HG03159 (cell line): ENCODE measurements at regions not wholly inside any gene's neighbourhood (a gene's known extent, or its start where the extent isn't known, plus 50 kb on each side); places are given as distances from the start of the nearest gene placed in this dataset.
"Not testable (repeated sequence)": the region's sequence is repeated elsewhere in the genome, so short reads cannot be mapped to it uniquely, and the experiment has no call there.

Experiments
- ATAC-seq: cut with Tn5 transposase; IDR thresholded peaks from one replicate; pipeline ENCODE4 v1.9.1; 2021; ENCODE audit warnings: mild to moderate bottlenecking, moderate library complexity; ENCODE audit not compliant: unreplicated experiment

DNA sequence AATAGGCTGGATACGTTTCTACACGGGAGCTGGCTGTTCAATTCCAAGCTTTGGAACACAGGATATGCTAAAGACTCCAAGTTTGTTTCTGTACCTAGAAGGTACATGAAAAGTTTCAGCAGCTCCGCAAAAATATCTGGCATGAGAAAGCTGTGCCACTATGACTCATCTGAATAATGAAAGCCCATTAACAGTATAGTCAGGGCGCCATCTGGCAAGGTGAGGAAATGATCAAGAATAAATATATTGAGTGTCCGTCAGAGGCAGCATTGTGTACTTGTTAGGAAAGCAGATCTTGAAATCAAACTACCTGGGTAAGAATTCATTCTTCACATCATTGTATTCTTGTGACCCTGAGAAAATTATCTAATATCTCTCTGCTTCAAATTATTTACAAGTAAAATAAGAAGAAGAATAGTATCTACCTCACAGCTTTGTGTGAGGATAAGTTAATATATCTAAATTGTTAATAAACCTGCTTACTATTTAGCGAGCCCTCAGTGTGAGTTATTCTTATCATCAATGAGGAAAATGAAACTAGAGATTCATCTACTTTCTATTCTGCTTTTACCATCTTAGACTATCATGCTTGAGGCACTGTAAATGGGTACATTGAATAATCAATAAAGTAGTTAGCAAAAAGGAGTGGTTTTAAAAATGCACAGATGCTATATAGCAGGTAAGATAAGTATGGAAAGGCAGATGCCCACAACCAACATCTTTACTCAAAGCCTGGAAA is 53.5 kb downstream of the FSCB start:
- ATAC-seq = no peak

DNA sequence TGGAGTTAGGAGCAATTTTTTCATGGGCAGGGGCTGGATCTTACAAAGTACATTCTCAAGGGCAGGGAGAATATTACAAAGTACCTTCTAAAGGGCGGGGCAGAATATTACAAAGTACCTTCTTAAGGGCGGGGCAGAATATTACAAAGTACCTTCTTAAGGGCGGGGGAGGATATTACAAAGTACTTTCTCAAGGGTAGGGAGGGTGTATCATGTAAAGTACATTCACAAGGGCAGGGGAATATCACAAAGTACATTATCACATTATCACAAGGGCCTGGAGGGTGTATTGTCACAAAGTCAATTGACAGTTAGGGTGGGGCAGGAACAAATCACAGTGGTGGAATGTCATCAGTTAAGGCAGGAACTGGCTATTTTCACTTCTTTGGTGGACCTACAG is 56.9 kb downstream of the FSCB start:
- ATAC-seq = not testable (repeated sequence)

DNA sequence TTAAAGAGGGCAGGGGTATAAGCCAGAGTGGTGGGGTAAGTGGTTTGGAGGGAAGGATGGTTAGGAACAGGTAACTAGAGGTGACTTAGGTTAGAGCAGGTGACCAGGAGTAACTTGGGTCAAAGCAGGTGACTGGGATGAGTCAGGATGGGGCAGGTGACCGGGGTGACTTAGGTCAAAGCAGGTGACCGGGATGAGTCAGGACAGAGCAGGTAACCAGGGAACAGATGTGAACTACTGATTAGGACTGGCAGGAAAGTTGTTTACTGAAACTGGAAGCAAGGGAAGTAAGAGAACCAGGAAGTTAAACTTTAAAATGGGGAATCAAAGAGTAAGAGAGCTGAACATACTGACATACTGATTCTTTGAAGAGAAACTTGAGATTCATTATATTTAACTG is 57.4 kb downstream of the FSCB start:
- ATAC-seq = no peak

DNA sequence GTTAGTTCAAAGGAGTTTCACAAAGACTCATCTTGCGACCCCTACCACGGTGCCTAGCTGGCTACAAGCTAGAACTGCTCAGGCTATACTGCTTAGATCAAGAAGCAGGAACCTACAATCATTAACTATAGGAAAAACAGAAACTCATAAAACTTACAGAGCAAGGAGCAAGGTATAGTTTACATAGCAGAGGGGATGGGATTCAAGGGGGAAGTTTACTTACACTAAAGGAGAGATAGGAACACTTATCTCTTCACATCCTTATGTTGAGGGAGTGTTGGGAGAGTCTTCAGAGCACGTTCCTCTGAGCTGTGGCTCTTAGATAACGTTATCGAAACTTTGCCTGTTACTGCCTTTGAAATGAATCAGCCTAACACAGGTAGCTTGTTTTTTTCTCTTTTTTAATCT is 58.1 kb downstream of the FSCB start:
- ATAC-seq = no peak

DNA sequence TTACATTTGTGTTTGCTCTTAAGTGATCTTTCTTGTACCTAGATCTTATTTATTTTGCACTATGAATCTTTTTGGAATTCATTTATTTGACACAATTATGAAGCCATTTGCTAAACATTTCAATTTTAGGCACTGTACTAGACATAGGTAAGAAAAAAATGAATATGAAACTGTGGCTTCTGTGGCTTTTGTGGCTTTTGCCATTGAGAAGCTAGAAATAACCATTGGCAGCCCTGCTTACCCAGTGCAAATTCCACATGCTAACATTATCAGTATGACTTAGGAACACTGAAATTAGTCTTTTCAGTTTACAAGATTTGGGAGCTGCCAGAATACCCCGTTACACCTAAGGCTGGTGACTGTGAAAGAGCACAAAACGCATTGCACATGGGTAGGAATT is 60.1 kb downstream of the FSCB start:
- no peak for ATAC-seq

DNA sequence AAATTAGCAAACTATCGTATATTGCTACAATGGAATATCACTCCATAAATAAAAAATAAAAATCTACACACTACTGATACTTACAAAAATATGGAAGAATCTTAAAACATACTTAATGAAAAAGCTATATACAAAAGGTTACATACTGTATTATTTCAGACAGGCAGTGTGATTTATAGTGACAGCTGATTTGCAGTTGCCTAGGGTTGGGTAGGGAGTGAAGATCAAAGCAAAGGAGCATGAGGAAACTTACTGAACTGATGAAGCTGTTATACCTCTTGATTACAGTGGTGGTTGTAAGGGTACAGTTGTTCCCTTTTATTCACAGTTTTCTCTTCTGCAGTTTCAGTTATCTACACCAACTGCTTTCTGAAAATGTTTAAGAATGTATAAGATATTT is 62.6 kb downstream of the FSCB start:
- no peak for ATAC-seq

DNA sequence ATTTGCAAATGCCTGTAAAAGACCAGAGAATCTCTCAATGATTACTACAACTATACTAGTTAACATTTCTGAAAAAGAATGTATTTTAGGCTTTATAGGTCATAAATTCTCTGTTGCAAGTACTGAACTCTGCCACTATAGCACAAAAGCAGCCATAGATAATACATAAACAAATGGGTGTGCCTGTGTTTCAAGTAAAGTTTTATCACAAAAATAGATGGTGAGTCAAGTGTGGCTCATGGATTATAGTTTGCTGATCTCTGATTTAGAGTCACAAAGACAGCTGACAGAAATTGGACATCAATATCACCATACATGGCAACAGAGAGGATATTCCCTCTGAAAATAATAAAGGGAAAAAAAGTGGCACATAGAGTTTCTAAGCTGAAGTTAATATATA is 68.1 kb downstream of the FSCB start:
- no peak for ATAC-seq

DNA sequence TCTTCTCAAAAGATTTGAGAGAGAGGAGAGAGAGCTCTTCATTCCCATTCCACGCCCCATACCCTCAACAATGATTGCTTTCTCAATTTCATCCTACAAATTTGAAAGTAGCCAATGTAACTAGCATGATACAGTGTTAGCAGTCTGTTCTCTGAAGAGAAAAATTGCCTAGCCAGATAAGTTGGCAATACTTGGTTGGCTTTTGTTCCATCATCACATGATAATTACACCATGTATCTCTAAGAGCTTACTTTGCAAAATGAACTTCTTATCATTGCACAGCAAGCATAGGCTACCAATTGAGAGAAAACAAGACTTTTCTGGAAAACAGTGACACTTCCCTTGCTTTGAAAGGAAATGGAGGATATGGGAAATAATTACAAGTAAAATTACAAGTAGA is 68.9 kb downstream of the FSCB start:
- ATAC-seq = no peak

DNA sequence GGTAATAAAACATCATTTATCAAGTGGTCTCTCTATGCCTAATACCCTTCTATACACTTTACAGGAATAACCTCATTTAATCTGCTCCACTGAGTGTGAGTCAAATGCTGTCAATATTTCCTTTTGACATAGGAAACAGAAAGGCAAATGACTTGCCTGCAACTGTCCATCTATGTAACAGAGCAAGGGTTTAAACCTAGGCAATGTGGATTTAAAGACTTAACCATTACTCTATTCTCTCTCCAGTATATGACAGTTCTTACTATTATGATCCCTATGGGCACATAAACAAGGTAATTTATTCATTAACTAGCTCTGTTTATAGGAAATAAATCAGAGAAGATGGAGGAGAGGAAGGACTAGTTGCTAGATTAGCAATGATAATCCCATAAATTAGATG is 70.6 kb downstream of the FSCB start:
- ATAC-seq = no peak

DNA sequence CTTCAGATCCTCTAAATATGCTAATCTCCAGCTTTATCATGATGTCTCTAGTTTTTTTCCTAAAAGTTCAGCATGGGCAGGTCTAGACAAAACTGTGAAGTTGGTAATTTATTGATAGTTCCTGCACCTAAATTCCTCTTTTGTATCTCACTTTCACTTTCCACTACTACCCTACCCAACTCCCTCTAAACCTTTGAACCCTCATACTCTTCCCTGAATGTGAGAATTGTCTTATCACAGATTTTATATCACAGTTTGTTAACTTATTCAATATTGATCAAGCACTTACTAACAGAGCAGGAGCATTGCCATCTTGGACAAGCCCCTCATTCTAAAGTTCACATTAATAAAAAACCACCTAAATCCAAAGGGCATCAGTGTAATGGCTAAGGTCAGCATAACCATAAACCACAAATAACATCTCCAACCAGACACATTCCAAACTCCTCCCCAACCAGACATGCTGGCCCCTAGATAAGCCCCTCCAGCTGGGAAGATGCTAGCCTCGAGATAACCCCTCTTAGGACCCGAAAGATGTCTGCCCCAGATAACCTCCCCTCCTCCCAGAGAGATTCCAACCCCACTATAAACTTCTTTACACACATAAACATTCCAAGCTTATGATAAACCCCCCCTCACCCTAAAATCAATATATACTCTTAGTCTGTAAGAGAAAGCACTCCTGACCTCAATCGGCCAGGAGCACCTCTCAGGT is 78.7 kb downstream of the FSCB start:
- no peak for ATAC-seq

DNA sequence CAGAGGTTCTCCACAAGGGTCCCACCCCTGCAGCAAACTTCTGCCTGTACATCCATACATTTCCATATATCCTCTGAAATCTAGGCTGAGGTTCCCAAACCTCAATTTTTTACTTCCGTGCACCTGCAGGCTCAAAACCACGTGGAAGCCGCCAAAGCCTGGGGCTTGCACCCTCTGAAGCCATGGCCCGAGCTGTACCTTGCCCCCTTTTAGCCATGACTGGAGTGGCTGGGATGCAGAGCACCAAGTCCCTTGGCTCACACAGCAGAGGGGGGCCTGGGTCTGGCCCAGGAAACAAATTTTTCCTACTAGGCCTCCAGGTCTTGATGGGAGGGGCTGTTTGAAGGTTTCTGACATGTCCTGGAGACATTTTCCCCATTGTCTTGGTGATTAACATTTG is 84.4 kb downstream of the FSCB start:
- no peak for ATAC-seq

DNA sequence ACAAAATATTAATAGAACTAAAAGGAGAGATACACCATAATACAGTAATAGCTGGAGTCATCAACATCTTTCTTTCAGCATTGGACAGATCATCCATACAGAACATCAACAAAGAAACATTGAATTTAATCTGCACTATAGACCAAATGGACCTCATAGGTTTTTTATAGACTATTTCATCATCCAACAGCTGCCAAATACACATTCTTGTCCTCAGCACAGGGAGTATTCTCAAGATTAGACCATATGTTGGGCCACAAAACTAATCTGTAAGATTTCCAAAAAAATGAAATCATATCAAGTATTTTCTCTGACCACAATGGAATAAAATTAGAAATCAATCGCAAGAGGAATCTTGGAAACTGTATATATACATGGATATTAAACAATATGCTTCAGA is 86.9 kb downstream of the FSCB start:
- no peak for ATAC-seq

DNA sequence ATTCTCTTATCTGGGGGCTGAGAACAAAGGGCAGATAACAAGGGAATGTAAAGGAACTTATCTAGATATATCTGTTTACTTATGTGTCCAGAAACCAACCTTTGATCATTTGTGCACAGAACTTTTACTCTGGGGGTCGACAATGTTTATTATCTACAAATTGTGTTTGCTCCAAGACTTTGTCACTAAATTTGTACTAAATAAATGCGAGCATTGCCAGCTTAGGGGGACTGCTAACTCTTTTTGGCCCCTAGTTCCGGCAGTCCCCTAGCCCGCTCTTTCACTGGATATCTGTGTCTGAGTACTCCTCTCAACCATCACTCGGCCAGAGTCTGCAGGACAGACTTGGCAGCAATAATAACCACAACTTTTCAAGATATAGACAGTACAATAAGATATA is 88.2 kb downstream of the FSCB start:
- no peak for ATAC-seq

DNA sequence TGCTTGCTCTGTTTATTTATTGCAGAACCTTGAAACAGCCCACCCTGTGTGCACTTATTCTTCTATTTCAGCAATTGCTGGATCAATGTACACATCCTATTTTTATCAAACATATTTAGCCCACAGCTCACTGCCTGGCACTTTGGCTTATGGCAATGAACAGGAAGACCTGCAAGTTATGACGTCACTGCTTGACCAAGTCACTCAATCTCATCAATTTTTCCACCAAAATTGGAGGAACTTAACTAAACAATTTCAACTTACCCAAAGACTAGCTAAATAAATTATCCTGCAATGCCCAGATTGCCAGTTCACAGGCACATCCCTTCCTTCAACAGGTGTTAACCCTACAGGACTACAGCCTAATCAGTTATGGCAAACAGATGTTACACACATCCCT is 89.3 kb downstream of the FSCB start:
- ATAC-seq = no peak

DNA sequence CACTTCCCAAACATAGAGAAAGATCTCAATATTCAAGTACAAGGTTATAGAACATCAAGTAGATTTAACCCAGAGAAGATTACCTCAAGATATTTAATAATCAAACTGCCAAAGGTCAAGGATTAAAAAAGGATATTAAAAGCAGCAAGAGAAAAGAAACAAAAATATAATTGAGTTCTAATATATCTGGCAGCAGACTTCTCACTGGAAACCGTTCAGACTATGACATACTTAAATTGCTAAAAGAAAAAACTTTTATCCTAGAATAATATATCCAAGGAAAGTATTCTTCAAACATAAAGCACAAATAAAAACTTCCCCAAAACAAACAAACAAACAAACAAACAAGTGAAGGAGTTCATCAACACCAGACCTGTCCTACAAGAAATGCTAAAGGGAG is 92.4 kb downstream of the FSCB start:
- ATAC-seq = no peak

DNA sequence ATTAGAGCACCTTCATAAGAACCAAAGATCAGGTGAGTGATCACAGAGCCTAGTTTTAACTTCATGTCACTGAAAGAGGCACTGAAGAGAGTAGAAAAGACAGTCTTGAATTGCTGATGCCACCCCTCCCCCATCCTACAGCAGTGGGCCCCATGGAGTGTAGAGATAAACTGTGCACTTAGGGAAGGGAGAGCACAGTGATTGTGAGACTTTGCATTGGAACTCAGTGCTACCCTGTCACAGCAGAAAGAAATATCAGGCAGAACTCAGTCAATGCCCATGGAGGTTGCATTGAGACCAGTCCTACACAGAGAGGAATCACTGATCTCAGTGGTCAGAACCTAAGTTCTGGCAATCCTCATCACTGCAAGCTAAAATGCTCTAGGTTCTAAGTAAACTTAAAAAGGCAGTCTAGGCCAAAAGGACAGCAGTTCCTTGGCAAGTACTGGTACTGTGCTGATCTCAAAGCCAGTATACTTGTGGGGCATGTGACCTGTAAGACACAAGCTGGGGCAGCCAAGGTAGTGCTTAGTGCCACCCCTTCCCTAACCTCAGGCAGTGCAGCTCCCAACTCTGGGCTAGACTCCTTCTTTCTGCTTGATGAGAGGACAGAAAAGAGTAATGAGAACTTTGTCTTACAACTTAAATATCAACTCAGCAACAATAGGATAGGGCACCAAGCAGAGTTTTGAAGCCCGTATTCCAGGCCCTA is 94.1 kb downstream of the FSCB start:
- ATAC-seq = no peak

DNA sequence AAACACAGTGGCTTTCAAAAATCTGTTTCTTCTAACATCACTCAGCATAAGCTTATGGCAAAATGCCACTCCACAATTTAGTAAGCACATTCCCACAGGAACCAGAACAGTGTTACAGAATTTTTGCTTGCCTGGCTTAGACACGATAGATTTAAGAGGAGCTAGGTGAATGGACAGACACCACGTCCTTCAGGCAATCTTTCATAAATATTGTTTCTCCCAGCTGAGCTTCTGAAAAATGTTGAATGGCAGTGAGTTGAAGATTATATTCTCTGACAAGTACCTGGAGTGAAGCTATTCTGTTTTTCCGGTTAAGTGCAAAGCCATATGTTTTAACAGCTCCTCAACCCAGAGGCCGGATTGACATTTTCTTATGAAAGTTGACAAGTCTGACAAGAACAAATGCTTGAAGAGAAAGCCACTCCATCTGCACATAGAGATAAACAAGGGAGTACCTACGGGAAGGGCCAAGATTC is 102.0 kb downstream of the FSCB start:
- ATAC-seq = no peak

DNA sequence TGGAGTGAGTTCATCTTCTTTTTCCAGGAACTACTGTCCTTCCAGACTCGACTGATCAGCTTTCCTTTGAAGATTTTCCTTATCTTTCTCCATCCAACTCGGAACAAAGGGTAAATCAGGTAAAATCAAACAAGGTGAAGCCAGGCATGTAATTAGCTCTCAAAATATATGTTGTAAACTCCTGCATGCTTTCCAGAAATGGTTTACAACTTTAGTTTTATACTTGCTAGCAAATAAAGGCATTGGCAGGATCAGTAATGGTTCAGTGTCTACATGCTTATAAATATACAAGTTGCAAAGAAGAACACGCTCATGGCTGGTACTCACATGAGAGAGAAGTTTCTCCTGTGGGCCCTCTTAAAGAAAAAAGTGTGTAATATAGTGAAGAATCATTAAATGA is 102.5 kb downstream of the FSCB start:
- no peak for ATAC-seq

DNA sequence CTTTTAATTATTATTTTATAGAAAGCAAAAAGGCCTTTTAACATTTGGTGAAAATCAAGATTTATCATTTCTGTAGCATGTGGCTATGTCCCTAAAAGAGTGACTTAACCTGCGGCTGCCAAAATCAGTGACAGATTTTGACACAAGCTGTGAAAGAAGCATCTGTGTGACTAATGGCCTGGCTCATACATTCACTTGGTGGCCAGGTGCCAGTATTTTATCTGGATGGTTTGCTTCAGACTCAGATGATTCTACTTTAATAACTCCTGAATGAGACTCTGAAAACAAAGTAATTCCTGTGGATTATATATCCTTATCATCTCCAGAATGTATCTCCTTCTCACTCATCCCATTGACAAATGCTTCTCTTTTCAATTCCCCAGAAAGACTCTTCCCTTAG is 103.0 kb downstream of the FSCB start:
- no peak for ATAC-seq

DNA sequence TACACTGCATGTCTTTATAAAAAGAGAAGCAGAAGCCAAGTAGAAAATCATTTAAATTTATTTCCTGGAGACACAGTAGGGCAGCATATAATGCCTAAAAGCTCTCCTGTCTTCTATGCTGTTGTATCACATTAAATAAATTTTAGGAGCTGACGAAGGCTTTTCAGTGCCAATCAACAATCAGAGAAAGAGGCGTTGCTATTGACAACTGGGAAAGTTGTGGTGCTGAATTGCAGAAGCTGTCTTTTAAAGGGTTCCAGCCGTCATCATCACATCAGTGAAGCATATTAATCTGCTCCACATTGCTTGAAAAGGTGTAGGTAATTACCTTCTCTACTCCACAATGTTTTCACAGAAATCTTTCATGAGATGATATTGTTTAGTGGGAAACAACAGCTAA is 103.9 kb downstream of the FSCB start:
- ATAC-seq = no peak

DNA sequence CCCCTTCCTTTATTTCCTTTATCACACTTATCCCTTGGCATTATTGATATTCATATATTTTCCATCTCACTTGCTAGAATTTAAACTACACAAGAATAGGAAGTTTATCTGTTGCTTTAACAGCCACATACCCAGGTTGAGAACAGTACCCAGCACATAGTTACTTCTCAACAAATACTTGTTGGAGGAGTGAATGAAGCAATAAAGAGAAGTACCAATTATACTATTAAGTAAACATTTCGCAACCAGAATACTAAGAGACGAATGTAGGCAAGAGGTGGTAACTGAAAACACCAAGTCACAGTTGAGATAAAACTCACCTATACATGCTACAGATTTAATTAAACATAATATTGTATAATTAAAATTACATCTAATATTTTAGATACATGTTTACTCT is 110.9 kb downstream of the FSCB start:
- ATAC-seq = no peak

DNA sequence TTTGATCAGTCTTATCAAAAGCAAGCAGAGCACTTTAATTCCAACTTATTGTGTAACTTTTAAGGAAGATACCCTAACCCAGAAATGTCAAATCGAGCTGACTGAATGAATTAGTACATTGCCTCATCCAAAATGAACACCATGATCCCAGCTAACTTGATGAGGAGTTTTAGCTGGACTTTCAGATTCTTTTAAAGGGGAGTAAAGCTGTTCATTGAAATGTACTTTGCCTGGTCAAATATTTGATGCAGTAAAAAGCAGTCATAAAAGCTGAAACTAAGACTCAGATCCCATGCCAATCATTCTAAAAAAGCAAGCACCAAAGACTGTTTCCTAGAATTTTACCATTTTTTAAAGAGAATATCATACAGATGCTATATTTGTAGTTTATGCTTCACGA is 114.1 kb downstream of the FSCB start:
- ATAC-seq = no peak
